ENCODE measurements at regions not wholly inside any gene's neighbourhood (a gene's known extent, or its start where the extent isn't known, plus 50 kb on each side); places are given as distances from the start of the nearest gene placed in this dataset.

DNA sequence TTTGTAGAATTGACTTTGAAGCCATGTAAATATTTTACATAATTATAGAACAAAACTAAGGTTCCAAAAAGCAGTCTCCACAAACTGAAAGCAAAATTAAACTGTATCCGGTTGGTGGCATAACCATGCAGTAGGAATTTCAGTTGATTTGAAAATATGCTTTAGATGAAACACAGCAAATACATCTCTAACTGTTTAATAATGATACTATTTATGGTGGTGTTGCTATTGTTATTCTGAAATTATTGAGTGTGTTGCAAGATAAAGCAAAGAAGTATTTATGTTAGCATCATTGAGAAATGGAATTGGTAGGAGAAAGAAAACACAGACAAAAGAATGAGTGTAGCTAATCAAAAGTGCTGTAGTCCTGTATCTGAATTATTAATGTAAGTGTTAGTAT, 73.8 kb upstream of the MTHFD1L start:
- BruUV-seq (replicated peaks) = no TSS peak
- Histone ChIP-seq H3K9ac (ENCODE audit: control insufficient read depth, insufficient read depth, low read length) (no peak overlapping the region), H3K36me3 (ENCODE audit: control insufficient read depth in 2 of 2, insufficient read depth in 2 of 2, low read length in 1 of 2) (no peaks in the 10 kb centered on the region; a peak in 1 of 4 replicates), H3K4me3 (no peak overlapping the region), H3K9me3 (replicated peaks; ENCODE audit: control insufficient read depth, insufficient read depth, low read length) (no peaks in the 10 kb centered on the region), H3K27me3 (replicated peaks in 1 of 2; ENCODE audit: control insufficient read depth in 2 of 2, insufficient read depth in 2 of 2, low read length in 1 of 2) (no peaks in the 10 kb centered on the region), H3K79me2 (ENCODE audit: control insufficient read depth, insufficient read depth, low read length) (no peaks in the 10 kb centered on the region), H3K27ac (ENCODE audit: control insufficient read depth, insufficient read depth) (no peak overlapping the region), H4K20me1 (ENCODE audit: control insufficient read depth, insufficient read depth) (no peaks in the 10 kb centered on the region), H3K4me1 (ENCODE audit: control insufficient read depth, insufficient read depth, low read length) (no peaks in the 10 kb centered on the region), H3K4me2 (ENCODE audit: control insufficient read depth, insufficient read depth) (no peak overlapping the region), H2AFZ (ENCODE audit: control insufficient read depth, low read depth, low read length) (no peak overlapping the region)
- ChIA-PET RAD21 (ENCODE audit: unreplicated experiment) (no interaction called here), SMC1A (ENCODE audit: uncharacterized antibody, unreplicated experiment) (interaction anchor here (0.6 kb wide), 1 partner anchor 152 kb away, joined by 3 read pairs; no protein-coding TSS in a partner anchor), CTCF (no interaction called here), POLR2A (interaction anchor here (0.7 kb wide), 2 partner anchors 31 to 740 kb away, joined by 3 to 5 read pairs; no protein-coding TSS in a partner anchor)
- ATAC-seq = no peak
- intact Hi-C loops (cut with micrococcal nuclease; ENCODE audit: unreplicated experiment) (no loop called here), in situ Hi-C loops (cut with MboI) (no loop called here)
- DNase-seq (ENCODE audit: low read depth, low spot score) = no peak
- WGBS (ENCODE audit: insufficient coverage, insufficient replicate concordance, low lambda C conversion rate, missing lambda C conversion rate) = 97% methylated on average over 1 of the region's 1 CpG
- TF ChIP-seq FOS (IDR thresholded peaks at IDR 0.05; ENCODE audit: borderline replicate concordance, extremely low read depth, insufficient read length) (no peak), PML (IDR thresholded peaks at IDR 0.05; ENCODE audit: low read length) (no peak), NFYB (IDR thresholded peaks at IDR 0.05; ENCODE audit: insufficient read depth, low read depth, low read length) (no peak), IKZF1 (conservative IDR thresholded peaks at IDR 0.05) (no peak), TCF12 (IDR thresholded peaks at IDR 0.05; ENCODE audit: low read depth, low read length) (no peak), HSF1 (IDR thresholded peaks at IDR 0.05; ENCODE audit: low read depth, low read length) (no peak), ZNF207 (IDR thresholded peaks at IDR 0.05; ENCODE audit: borderline replicate concordance) (no peak)
- TF ChIP-seq, protein P1, sequence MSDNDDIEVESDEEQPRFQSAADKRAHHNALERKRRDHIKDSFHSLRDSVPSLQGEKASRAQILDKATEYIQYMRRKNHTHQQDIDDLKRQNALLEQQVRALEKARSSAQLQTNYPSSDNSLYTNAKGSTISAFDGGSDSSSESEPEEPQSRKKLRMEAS (IDR thresholded peaks at IDR 0.05; ENCODE audit: low read depth, low read length) = no peak
- TF ChIP-seq, protein P2, sequence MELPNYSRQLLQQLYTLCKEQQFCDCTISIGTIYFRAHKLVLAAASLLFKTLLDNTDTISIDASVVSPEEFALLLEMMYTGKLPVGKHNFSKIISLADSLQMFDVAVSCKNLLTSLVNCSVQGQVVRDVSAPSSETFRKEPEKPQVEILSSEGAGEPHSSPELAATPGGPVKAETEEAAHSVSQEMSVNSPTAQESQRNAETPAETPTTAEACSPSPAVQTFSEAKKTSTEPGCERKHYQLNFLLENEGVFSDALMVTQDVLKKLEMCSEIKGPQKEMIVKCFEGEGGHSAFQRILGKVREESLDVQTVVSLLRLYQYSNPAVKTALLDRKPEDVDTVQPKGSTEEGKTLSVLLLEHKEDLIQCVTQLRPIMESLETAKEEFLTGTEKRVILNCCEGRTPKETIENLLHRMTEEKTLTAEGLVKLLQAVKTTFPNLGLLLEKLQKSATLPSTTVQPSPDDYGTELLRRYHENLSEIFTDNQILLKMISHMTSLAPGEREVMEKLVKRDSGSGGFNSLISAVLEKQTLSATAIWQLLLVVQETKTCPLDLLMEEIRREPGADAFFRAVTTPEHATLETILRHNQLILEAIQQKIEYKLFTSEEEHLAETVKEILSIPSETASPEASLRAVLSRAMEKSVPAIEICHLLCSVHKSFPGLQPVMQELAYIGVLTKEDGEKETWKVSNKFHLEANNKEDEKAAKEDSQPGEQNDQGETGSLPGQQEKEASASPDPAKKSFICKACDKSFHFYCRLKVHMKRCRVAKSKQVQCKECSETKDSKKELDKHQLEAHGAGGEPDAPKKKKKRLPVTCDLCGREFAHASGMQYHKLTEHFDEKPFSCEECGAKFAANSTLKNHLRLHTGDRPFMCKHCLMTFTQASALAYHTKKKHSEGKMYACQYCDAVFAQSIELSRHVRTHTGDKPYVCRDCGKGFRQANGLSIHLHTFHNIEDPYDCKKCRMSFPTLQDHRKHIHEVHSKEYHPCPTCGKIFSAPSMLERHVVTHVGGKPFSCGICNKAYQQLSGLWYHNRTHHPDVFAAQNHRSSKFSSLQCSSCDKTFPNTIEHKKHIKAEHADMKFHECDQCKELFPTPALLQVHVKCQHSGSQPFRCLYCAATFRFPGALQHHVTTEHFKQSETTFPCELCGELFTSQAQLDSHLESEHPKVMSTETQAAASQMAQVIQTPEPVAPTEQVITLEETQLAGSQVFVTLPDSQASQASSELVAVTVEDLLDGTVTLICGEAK (IDR thresholded peaks at IDR 0.05; ENCODE audit: borderline replicate concordance) = no peak
- no peak for FAIRE-seq

Measured in GM12878 (cell line).